ENCODE measurements at regions not wholly inside any gene's neighbourhood (a gene's known extent, or its start where the extent isn't known, plus 50 kb on each side); places are given as distances from the start of the nearest gene placed in this dataset.

GRCh38 chr5:18900644-18901043 is 1087.4 kb downstream of the CDH18 start (continued):
- TF ChIP-seq CEBPZ (IDR thresholded peaks at IDR 0.05; ENCODE audit: low read length) (no peak), ZNF101 (CRISPR knock-in tag; IDR thresholded peaks at IDR 0.05; ENCODE audit: borderline replicate concordance, low read depth) (no peak), E2F1 (CRISPR knock-in tag; IDR thresholded peaks at IDR 0.05) (no peak), GZF1 (CRISPR knock-in tag; IDR thresholded peaks at IDR 0.05) (no peak), PAX8 (CRISPR knock-in tag; IDR thresholded peaks at IDR 0.05; ENCODE audit: borderline replicate concordance) (no peak), ZNF256 (CRISPR knock-in tag; conservative IDR thresholded peaks at IDR 0.05) (no peak), SAFB2 (CRISPR knock-in tag; IDR thresholded peaks at IDR 0.05; ENCODE audit: borderline replicate concordance, low read depth) (no peak), KAT2B (IDR thresholded peaks at IDR 0.05; ENCODE audit: borderline replicate concordance, low read depth, low read length) (no peak), TFE3 (CRISPR knock-in tag; IDR thresholded peaks at IDR 0.05) (no peak)

All from HepG2 (cell line).